Right ventricle myocardium inferior (tissue), 1 donor: ENCODE measurements at regions not wholly inside any gene's neighbourhood (a gene's known extent, or its start where the extent isn't known, plus 50 kb on each side); places are given as distances from the start of the nearest gene placed in this dataset. TPM values are rescaled to one million over a fixed set of nuclear protein-coding genes. Genes with fewer than 3 reads are reported as not detected.

Experiments
- microRNA-seq: library from miRNA; unstranded; fragments of <30 nt; microRNA quantifications from one replicate; pipeline ENCODE4 v1.2.0, GENCODE V29; 2020
- donor health status: DM: no; HTN: yes; CAD: no; lungs with severe emphysema.

Small RNA genes in the stretch of these regions (microRNA-seq; reads per million reads assigned to microRNA genes)
- not detected for gene MIR3169
